ENCODE measurements at regions not wholly inside any gene's neighbourhood (a gene's known extent, or its start where the extent isn't known, plus 50 kb on each side); places are given as distances from the start of the nearest gene placed in this dataset.
A peak's percentile ranks its signal among the peaks of the same experiment; 100 is the strongest.

DNA sequence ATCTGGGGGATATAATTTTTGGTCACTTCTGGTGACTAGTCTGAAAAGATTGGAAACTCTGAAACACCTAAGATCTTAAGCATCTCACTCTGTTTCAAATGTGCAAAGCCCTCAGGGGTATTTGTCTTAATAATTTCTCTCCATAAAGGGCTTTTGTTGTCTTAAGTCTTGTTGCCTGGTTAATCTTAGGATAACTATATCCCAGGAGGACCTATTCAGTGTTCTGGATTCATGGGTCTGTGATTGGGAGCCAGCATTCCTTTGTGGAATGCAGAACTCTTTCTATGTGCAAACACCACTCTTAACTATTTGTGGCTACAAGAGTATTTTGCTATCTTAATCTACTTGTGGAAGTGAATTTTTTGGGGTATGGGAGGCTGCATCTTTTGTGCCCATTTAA lies 1573.0 kb upstream of the PRMT6 start:
- DNase-seq (ENCODE audit: low read depth): peak; percentile 10
- H3K4me3 ChIP-seq (ENCODE audit: low read length): no peak overlapping the region
- TF ChIP-seq, protein P1, sequence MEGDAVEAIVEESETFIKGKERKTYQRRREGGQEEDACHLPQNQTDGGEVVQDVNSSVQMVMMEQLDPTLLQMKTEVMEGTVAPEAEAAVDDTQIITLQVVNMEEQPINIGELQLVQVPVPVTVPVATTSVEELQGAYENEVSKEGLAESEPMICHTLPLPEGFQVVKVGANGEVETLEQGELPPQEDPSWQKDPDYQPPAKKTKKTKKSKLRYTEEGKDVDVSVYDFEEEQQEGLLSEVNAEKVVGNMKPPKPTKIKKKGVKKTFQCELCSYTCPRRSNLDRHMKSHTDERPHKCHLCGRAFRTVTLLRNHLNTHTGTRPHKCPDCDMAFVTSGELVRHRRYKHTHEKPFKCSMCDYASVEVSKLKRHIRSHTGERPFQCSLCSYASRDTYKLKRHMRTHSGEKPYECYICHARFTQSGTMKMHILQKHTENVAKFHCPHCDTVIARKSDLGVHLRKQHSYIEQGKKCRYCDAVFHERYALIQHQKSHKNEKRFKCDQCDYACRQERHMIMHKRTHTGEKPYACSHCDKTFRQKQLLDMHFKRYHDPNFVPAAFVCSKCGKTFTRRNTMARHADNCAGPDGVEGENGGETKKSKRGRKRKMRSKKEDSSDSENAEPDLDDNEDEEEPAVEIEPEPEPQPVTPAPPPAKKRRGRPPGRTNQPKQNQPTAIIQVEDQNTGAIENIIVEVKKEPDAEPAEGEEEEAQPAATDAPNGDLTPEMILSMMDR (conservative IDR thresholded peaks at IDR 0.05; ENCODE audit: low read length): no peak

DNA sequence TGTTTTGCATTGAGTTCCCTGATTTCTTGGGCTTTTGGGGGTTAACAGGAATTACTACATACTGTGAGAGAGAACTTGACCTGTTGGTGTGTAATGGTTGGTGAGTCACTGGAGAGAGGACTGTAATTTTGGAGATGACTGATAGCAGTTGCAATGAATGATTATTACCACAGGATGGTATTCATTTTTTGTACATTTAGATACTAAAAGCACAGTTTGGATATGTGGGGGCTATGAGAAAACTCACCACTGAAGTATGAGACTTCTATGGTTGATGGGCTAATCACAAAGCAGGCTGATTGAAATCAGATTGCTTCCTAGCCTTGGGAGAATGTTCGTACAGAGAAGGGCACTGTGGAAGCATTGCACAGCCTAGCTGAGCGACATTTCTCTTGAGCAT lies 1571.3 kb upstream of the PRMT6 start:
- DNase-seq (ENCODE audit: low read depth): peak; percentile 61
- TF ChIP-seq, protein P1 (conservative IDR thresholded peaks at IDR 0.05; ENCODE audit: low read length): no peak
- no peak overlapping the region for H3K4me3 ChIP-seq (ENCODE audit: low read length)

GRCh38 chr1:105492921-105493320 lies 1563.6 kb upstream of the PRMT6 start:
- no peak overlapping the region for H3K4me3 ChIP-seq (ENCODE audit: low read length)
- peak; percentile 35 for DNase-seq (ENCODE audit: low read depth)
- TF ChIP-seq, protein P1 (conservative IDR thresholded peaks at IDR 0.05; ENCODE audit: low read length): no peak

- no peak overlapping the region for H3K4me3 ChIP-seq (ENCODE audit: low read length)
- no peak for DNase-seq (ENCODE audit: low read depth)
- TF ChIP-seq, protein P1 (conservative IDR thresholded peaks at IDR 0.05; ENCODE audit: low read length): no peak
Observed at GRCh38 chr1:105516068-105516467, 1540.4 kb upstream of the PRMT6 start.

GRCh38 chr1:105533996-105534395 lies 1522.5 kb upstream of the PRMT6 start:
- TF ChIP-seq, protein P1 (conservative IDR thresholded peaks at IDR 0.05; ENCODE audit: low read length): no peak
- no peak overlapping the region for H3K4me3 ChIP-seq (ENCODE audit: low read length)
- DNase-seq (ENCODE audit: low read depth): no peak

DNA sequence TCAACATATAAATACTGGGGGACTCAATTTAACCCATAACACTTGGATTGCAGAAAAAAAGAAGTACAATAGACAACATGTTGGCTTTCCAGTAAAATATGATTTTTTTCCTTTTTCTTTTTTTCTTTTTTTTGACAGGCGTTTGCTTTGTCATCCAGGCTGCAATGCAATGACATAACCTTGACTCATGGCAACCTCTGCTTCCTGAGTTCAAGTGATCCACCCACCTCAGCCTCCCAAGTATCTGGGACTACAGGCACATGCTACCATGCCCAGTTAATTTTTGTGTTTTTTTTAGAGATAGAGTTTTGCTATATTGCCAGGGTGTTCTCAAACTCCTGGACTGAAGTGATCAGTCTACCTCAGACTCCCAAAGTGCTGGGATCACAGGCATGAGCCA lies 1512.0 kb upstream of the PRMT6 start:
- no peak for DNase-seq (ENCODE audit: low read depth)
- no peak overlapping the region for H3K4me3 ChIP-seq (ENCODE audit: low read length)
- TF ChIP-seq, protein P1 (conservative IDR thresholded peaks at IDR 0.05; ENCODE audit: low read length): no peak

GRCh38 chr1:105556266-105556665 lies 1500.2 kb upstream of the PRMT6 start:
- no peak for DNase-seq (ENCODE audit: low read depth)
- TF ChIP-seq, protein P1 (conservative IDR thresholded peaks at IDR 0.05; ENCODE audit: low read length): no peak
- H3K4me3 ChIP-seq (ENCODE audit: low read length): no peak overlapping the region
